ENCODE measurements at regions not wholly inside any gene's neighbourhood (a gene's known extent, or its start where the extent isn't known, plus 50 kb on each side); places are given as distances from the start of the nearest gene placed in this dataset.

- intact Hi-C loops (cut with DNase I) = no loop called here
- 15 to 28% (median 26%) methylated on average over 3 of the region's 3 CpGs for WGBS, 3 donors
Observed at GRCh38 chr6:113347436-113347835, 509.7 kb upstream of the MARCKS start.

GRCh38 chr6:113350461-113350860, 506.7 kb upstream of the MARCKS start:
- H3K27me3 ChIP-seq = no peaks in the 10 kb centered on the region
- DNase-seq = no peak
- H3K4me1 ChIP-seq (ENCODE audit: insufficient read depth) = peaks cover 2% of the 10 kb centered on the region
- WGBS, 3 donors = 24 to 34% (median 33%) methylated on average over 1 of the region's 1 CpG
- no peak overlapping the region for H3K27ac ChIP-seq
- intact Hi-C loops (cut with DNase I) = no loop called here
- TF ChIP-seq POLR2A (IDR thresholded peaks at IDR 0.05) = no peak
- TF ChIP-seq, protein P1, sequence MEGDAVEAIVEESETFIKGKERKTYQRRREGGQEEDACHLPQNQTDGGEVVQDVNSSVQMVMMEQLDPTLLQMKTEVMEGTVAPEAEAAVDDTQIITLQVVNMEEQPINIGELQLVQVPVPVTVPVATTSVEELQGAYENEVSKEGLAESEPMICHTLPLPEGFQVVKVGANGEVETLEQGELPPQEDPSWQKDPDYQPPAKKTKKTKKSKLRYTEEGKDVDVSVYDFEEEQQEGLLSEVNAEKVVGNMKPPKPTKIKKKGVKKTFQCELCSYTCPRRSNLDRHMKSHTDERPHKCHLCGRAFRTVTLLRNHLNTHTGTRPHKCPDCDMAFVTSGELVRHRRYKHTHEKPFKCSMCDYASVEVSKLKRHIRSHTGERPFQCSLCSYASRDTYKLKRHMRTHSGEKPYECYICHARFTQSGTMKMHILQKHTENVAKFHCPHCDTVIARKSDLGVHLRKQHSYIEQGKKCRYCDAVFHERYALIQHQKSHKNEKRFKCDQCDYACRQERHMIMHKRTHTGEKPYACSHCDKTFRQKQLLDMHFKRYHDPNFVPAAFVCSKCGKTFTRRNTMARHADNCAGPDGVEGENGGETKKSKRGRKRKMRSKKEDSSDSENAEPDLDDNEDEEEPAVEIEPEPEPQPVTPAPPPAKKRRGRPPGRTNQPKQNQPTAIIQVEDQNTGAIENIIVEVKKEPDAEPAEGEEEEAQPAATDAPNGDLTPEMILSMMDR (IDR thresholded peaks at IDR 0.05) = no peak
- no peak for TF ChIP-seq EP300 (IDR thresholded peaks at IDR 0.05)
- H3K4me3 ChIP-seq = no peak overlapping the region
- no peaks in the 10 kb centered on the region for H3K9me3 ChIP-seq
- no peaks in the 10 kb centered on the region for H3K36me3 ChIP-seq

More at GRCh38 chr6:113347436-113347835, 509.7 kb upstream of the MARCKS start:
- H3K4me3 ChIP-seq = no peak overlapping the region
- no peak overlapping the region for H3K27ac ChIP-seq
- no peaks in the 10 kb centered on the region for H3K36me3 ChIP-seq
- TF ChIP-seq EP300 (IDR thresholded peaks at IDR 0.05) (no peak), POLR2A (IDR thresholded peaks at IDR 0.05) (no peak)
- TF ChIP-seq, protein P1 (IDR thresholded peaks at IDR 0.05) = no peak
- H3K4me1 ChIP-seq (ENCODE audit: insufficient read depth) = peaks cover 2% of the 10 kb centered on the region
- no peaks in the 10 kb centered on the region for H3K9me3 ChIP-seq
- H3K27me3 ChIP-seq = no peaks in the 10 kb centered on the region
- DNase-seq = no peak

DNA sequence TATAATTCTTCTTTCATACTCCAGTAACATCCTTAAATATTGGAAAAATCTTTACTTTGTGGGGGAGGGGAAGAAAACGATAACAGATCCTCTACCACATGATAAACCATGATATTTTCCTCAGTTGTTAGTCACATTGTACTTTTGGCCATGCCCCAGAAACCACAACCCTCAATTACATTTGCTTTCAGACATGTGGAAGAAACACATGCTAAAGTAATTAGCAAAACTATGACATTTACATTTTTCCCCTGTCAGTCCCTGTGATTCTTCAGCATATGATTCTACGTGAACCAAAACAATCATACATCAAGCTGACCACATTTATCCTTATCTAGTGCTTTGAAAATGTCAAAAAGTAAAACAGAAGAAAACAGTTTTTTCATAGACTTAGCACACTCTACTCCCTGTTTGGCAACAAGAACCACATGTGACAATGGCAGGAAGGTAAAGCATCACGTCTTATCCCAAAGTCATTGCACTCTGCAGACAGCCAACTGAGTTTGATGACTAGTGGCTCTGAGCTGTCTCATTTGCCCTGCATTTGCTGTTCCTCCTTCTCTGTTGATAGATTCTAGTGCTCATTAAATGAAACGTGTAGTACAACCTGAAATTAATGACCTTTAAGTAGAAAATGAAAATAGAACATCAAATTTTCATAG, 505.8 kb upstream of the MARCKS start:
- Histone ChIP-seq H3K36me3 (no peaks in the 10 kb centered on the region), H3K4me1 (ENCODE audit: insufficient read depth) (peaks cover 2% of the 10 kb centered on the region), H3K4me3 (no peak overlapping the region), H3K27me3 (no peaks in the 10 kb centered on the region), H3K9me3 (no peaks in the 10 kb centered on the region), H3K27ac (no peak overlapping the region)
- TF ChIP-seq EP300 (IDR thresholded peaks at IDR 0.05) = no peak
- TF ChIP-seq, protein P1 (IDR thresholded peaks at IDR 0.05) = no peak
- no peak for TF ChIP-seq POLR2A (IDR thresholded peaks at IDR 0.05)
- DNase-seq = no peak
- intact Hi-C loops (cut with DNase I) = no loop called here
- WGBS, 3 donors = 24 to 35% (median 27%) methylated on average over 4 of the region's 4 CpGs

GRCh38 chr6:113352029-113352801, 504.9 kb upstream of the MARCKS start:
- Histone ChIP-seq H3K4me3 (no peak overlapping the region), H3K9me3 (no peaks in the 10 kb centered on the region), H3K4me1 (ENCODE audit: insufficient read depth) (peaks cover 2% of the 10 kb centered on the region), H3K27me3 (no peaks in the 10 kb centered on the region), H3K36me3 (no peaks in the 10 kb centered on the region), H3K27ac (no peak overlapping the region)
- intact Hi-C loops (cut with DNase I) = no loop called here
- WGBS, 3 donors = 46 to 55% (median 49%) methylated on average over 3 of the region's 3 CpGs
- DNase-seq = no peak
- TF ChIP-seq EP300 (IDR thresholded peaks at IDR 0.05) (no peak), POLR2A (IDR thresholded peaks at IDR 0.05) (no peak)
- TF ChIP-seq, protein P1 (IDR thresholded peaks at IDR 0.05) = no peak

Data from ovary (tissue), 7 donors.